Midbrain (tissue), 1 donor: ENCODE measurements at regions not wholly inside any gene's neighbourhood (a gene's known extent, or its start where the extent isn't known, plus 50 kb on each side); places are given as distances from the start of the nearest gene placed in this dataset.

Experiments
- DNase-seq: peaks from one replicate; lab custom pipeline; 2025; lab: John Stamatoyannopoulos, UW

GRCh38 chr13:109883181-109884180 is 97.1 kb upstream of the IRS2 start:
- no peak for DNase-seq

GRCh38 chr13:109881961-109882558 is 95.7 kb upstream of the IRS2 start:
- no peak for DNase-seq

- no peak for DNase-seq
Observed at GRCh38 chr13:109881347-109881725, 95.0 kb upstream of the IRS2 start.

- DNase-seq = no peak
Observed at GRCh38 chr13:109880371-109881346, 94.3 kb upstream of the IRS2 start.

GRCh38 chr13:109879338-109879737 is 93.0 kb upstream of the IRS2 start:
- DNase-seq = no peak

GRCh38 chr13:109877809-109878208 is 91.4 kb upstream of the IRS2 start:
- no peak for DNase-seq

GRCh38 chr13:109875746-109876145 is 89.4 kb upstream of the IRS2 start:
- no peak for DNase-seq

GRCh38 chr13:109874484-109875454 is 88.4 kb upstream of the IRS2 start:
- DNase-seq = no peak

GRCh38 chr13:109873351-109874123 is 87.2 kb upstream of the IRS2 start:
- no peak for DNase-seq

GRCh38 chr13:109872864-109873263 is 86.5 kb upstream of the IRS2 start:
- DNase-seq = no peak

GRCh38 chr13:109870696-109871370 is 84.5 kb upstream of the IRS2 start:
- no peak for DNase-seq

- DNase-seq = no peak
Observed at GRCh38 chr13:109870274-109870673, 83.9 kb upstream of the IRS2 start.

- DNase-seq = peak; percentile 31
Observed at GRCh38 chr13:109869312-109870237, 83.2 kb upstream of the IRS2 start.

GRCh38 chr13:109868578-109869311 is 82.4 kb upstream of the IRS2 start:
- no peak for DNase-seq

GRCh38 chr13:109867766-109868165 is 81.4 kb upstream of the IRS2 start:
- DNase-seq = no peak

- no peak for DNase-seq
Observed at GRCh38 chr13:109862627-109863026, 76.2 kb upstream of the IRS2 start.

GRCh38 chr13:109859898-109860297 is 73.5 kb upstream of the IRS2 start:
- DNase-seq = no peak
